HG02610 (cell line): ENCODE measurements at regions not wholly inside any gene's neighbourhood (a gene's known extent, or its start where the extent isn't known, plus 50 kb on each side); places are given as distances from the start of the nearest gene placed in this dataset.
"Not testable (repeated sequence)": the region's sequence is repeated elsewhere in the genome, so short reads cannot be mapped to it uniquely, and the experiment has no call there.

ENCODE experiments used
- ATAC-seq: cut with Tn5 transposase; IDR thresholded peaks from one replicate; pipeline ENCODE4 v1.9.1; 2021; ENCODE audit warnings: mild to moderate bottlenecking, moderate library complexity; ENCODE audit not compliant: unreplicated experiment

DNA sequence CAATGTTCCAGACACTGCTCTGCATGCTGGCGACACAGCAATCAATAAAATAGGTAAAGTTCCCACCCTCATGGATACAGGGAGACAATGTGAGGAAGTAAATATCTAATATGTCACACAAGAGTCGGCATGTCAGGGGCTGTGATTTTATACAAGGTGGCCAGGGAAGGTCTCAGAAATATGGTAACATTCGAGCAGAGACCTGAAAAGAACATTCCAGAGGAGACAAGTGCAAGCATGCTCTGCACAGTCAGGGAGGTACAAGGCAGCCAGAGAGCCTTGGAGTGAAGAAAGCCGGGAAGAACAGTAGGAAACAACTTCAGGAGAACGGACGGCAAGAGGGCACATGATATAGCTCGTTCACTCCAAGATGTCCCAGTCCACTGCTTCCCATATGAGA, 89.2 kb upstream of the ZNF462 start:
- no peak for ATAC-seq

DNA sequence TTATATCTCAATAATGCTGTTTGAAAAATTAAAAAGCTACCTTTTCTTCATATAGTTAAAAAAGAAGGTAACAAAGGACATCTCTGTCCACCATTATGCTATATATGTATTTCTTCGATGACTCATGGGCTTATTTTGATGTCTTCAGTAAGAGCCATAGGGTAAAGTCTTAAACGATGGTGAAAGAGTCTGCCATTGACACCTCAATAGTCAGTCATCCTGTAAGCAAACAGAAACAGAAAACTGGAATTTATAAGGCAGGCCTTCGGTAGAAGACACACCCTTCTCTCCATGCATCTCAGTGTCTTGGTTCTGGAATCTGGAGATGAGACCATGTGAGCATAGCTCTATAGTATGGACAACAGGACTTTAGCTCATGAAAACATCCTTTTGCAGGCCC, 87.0 kb upstream of the ZNF462 start:
- no peak for ATAC-seq

DNA sequence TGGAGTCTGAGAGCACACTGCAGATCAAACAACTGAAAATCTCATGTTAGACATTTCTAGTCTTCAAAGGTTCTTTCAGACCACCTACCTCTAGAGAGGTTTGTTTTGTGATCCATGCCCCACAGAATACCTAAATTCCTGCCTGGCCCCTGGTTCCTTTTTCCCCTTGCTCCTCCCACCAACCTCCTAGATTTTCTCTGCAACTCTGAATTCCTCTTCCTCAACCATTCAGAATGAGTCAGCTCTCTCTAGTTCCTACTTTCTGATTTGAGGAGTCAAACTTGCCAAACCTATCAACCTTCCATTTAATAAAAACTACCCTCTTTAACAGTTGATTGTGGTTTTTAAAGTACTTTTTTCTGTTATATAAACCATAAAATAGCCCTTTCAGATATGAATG, 83.2 kb upstream of the ZNF462 start:
- ATAC-seq, result no peak

DNA sequence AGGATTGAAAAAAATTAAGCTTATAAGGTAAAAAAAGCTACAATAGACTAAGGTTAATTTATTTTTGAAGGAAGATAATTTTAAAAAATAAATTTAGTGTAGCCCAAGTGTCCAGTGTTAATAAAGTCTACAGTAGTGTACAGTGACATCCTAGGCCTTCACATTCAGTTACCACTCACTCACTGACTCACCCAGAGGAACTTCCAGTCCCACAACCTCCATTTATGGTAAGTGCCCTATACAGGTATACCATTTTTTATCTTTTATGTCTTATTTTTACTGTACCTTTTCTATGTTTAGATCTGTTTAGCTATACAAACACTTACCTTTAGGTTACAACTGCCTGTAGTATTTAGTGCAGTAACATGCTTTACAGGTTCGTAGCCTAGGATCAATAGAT, 79.8 kb upstream of the ZNF462 start:
- ATAC-seq, result no peak

DNA sequence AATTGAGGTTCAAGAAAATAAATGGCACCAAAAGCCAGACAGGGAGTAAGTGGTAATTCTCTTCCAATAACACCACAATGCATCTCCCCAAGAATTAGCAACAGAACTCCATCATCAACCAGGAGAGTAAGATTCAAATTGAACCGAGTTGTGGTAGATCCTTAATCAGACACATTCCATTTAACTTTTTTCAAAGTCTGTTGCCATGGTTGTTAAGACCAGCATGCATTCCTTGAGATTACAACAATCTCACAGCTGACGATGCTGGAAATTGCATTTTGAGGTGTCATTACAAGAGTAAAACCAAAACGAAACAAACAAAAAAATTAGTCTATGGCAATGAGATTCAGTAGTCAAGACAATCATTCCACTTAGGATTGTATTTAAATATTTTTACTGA, 78.9 kb upstream of the ZNF462 start:
- no peak for ATAC-seq

DNA sequence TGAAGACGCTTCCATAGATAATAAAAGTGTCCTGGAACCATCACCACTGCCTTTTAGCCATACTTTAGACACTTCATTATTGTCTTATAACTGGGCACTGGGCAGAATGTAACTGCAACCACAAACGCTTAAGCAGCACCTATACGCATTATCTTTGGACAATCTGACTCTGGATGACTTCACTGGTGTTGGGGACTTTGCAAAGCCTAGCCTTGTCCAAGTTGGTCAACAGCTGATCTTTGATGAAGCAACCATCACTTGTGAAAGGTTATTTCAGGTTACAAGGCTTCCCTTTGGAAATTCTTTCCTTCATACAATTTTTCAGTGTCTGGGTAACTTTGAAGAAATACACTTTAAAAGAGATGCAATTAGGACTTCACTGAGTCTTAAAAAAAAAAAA, 77.8 kb upstream of the ZNF462 start:
- ATAC-seq, result no peak

DNA sequence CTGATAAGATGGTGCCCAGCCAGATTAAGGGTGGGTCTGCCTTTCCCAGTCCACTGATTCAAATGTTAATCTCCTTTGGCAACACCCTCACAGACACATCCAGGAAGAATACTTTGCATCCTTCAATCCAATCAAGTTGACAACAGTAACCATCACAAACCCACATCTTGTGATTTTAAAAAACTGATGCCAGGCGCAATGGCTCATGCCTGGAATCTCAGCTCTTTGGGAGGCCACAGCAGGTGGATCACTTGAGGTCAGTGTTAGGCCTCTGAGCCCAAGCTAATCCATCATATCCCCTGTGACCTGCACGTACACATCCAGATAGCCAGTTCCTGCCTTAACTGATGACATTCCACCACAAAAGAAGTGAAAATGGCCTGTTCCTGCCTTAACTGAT, 74.9 kb upstream of the ZNF462 start:
- ATAC-seq, result not testable (repeated sequence)

DNA sequence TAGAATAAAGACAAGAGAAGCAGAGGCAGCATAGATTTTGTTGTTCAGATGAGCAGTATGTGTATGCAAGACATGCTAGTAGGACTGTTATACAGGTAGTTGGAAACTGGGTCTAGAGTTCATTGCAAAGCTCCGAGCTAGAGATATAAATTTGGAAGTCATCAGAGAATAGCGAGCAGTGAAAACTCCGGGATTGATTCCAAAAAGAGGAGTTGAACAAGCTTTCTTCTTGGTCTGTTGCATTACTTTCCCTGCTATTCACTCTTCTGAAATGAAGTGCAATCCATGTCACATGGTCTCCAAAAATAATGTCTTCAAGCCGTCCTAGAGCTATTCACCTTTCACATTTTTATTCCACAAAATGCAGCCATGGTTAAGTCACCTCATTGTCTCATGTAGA, 67.9 kb upstream of the ZNF462 start:
- ATAC-seq, result no peak

DNA sequence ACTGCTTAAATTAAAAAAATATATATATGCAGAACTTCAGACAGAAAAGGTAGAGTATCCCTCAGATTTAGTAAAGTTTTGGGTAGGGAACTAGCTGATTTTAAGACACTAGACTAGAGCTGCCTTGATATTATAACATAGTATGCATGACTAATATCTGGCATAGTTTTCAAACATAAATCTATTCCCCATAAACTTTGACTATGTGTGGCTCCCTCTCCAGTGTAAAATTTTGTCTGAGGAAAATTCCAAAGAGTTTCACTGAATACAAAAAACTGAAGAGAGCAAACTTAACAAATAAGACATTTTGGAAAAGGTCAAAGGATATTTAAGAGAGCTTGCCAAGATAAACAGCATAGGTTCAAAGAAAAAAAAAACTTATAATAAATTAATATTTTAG, 66.2 kb upstream of the ZNF462 start:
- ATAC-seq, result no peak

DNA sequence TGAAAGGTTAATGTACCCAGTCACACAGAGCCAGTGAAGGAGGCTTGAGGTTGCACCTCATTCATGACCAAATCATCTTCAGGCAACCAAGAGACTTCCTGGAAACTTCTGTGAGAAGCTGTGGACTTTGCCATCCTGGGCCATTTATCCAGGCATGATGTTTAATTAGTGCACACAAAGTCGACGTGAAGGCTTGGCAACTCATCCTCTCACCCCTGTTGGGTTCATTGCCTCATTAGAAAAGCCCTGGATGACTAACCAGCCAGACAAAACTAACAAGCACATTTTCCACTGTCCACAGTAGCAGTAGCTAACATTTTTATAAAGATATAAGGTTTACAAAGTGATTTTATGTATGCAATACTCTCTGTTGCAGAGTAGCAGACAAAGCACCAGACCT, 65.7 kb upstream of the ZNF462 start:
- ATAC-seq, result no peak

DNA sequence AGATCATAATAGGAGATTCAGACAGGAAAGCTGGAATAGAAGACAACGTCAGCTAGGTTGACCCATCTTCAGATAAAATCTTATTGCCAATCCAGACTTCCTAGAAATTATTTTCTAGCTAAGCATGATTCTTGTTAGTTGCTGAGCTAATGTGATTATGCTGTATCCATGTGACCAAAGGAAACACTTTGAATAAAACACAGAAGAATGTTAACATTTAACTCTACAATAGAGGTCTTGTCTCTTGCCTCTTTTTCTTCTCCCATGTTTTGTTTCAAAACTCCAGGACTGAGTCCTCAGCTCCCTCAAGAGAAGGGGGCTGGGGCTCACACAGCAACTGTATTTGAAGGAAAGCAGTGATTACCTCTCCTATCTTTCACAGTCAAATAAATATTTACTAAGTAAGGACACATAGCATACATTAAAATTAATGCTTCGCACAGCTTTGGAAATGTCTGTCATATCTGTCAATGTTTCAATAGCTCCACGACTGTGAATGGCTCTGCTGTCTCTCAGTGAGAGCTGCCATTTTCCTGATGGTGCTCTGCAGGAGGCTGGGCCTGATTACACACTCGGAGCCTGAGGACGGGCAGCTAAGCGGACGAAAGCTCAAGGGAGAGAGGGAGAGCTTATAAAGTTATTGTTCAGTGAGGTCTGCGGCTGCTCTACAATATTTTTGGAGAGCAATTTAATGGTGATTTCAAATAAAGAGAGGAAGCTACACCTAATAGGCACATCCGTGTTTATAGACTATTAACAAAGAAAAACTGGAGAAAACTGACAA, 64.8 kb upstream of the ZNF462 start:
- ATAC-seq, result no peak

DNA sequence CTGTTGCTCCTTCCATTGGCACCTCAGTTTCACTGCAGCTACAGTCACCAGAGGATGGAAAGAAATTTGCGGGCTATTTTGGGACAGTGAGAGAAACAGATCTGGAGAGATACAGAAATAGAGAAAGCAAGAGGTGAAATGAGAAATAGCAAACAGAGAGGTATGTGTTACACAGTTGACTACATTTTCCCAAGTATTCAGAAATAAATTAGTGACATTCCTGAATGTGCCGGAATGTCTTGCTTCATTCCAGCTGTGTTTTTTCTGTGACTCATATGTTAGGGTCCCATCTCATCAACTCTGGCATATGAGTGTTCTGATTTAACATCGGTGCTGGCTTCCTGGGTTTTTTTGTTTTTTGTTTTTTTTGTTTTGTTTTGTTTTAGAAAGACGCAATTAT, 63.8 kb upstream of the ZNF462 start:
- no peak for ATAC-seq

DNA sequence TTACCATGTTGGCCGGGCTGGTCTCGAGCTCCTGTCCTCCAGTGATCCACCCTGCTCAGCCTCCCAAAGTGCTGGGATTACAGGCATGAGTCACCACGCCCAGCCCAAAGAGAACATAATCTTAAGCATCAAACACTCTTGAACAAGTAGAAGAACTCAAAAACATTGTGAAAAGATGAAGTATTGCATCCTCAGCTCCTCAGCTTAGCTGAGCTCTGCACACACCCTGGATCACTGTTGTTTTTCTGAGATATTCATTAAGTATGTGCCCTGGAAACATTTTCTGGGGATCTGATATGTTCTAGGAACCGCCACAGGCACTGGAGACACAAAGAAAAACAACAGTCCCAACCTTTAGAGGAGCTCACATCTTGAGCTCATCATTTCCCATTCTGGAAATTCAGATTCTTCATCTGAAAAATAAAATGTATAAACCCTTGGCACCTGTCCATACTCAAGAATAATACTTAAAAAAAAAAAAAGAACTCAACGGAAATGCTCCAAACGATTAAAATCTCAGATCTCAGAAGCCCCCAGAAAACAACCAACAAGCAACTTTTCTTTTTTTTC, 62.2 kb upstream of the ZNF462 start:
- no peak for ATAC-seq

DNA sequence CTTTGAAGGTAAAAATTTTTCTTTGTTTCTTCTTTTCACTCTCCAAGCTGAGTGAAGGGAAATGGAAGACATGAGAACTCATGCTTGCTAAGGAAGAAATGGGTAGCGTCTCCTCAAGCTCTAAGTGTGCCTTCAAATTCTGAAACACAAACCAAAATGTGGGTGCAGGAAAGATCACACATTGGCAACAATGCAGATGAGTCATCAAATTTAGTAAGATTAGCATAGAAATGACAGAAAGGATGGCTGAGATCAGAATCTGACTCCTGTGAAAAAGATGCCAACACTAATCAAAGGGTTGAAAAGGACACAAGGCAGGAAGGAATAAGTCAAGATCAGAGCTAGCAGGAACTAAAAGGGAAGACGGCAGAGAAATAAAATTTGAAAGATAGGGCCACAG, 61.1 kb upstream of the ZNF462 start:
- ATAC-seq, result no peak
